ENCODE measurements at regions not wholly inside any gene's neighbourhood (a gene's known extent, or its start where the extent isn't known, plus 50 kb on each side); places are given as distances from the start of the nearest gene placed in this dataset.

DNA sequence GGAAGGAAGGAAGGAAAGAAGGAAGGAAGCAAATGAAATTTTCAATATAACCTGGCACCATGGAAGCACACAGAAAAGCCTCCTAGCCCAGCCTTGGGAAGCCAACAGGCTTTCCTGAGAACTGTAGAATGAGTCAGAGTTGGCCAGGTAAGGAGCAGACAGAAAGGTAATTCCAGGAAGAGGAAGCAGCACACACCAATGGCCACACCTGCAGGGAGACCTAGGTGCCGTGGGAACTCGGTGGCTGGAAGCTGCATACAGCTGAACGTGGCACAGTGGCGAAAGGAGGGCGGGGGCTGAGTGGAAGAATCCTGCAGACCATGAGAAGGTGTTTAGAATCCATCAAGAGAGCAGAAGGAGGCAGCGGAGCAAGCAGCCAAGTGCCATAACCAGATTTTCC, 224.8 kb upstream of the RREB1 start:
- CTCF ChIA-PET, result interaction anchor here in 1 of 2 donors (0.5 kb wide), 1 partner anchor 815 kb away, joined by 3 read pairs; no protein-coding TSS in a partner anchor

GRCh38 chr6:6884193-6884627, 223.6 kb upstream of the RREB1 start:
- no peak for DNase-seq
- CTCF ChIA-PET, result no interaction called here
- ATAC-seq (replicated peaks in 1 of 4), result no peak

More for the DNA sequence above, 224.8 kb upstream of the RREB1 start:
- Mint-ChIP-seq H3K36me3 (no peaks in the 10 kb centered on the region), H3K27me3 (no peaks in the 10 kb centered on the region), H3K27ac (no peak overlapping the region), H3K9me3 (no peaks in the 10 kb centered on the region), H3K4me1 (peaks cover 0 to 5% (median 0%) of the 10 kb centered on the region in 3 donors), H3K4me3 (no peak overlapping the region)
- Histone ChIP-seq H3K27ac (ENCODE audit: low read length) (no peak overlapping the region), H3K9me3 (no peaks in the 10 kb centered on the region), H3K4me3 (ENCODE audit: control insufficient read depth in 1 of 2, extremely low read depth in 1 of 2, low read length in 1 of 2) (no peak overlapping the region), H3K36me3 (ENCODE audit: control insufficient read depth in 2 of 2, extremely low read depth in 1 of 2, insufficient read depth in 1 of 2, low read length in 1 of 2) (no peaks in the 10 kb centered on the region), H3K27me3 (replicated peaks in 1 of 2; ENCODE audit: control insufficient read depth in 2 of 2, extremely low read depth in 1 of 2, insufficient read depth in 2 of 2, low read length in 1 of 2) (peaks cover 0 to 8% of the 10 kb centered on the region in 2 experiments), H3K4me1 (ENCODE audit: control insufficient read depth in 1 of 2, extremely low read depth in 1 of 2, insufficient read depth in 2 of 2, low read length in 2 of 2) (no peaks in the 10 kb centered on the region)
- WGBS (ENCODE audit: insufficient coverage), result 86% methylated on average over 2 of the region's 6 CpGs
- POLR2A ChIA-PET, result no interaction called here
- ATAC-seq (replicated peaks in 1 of 4), result no peak
- DNase-seq, result no peak

DNA sequence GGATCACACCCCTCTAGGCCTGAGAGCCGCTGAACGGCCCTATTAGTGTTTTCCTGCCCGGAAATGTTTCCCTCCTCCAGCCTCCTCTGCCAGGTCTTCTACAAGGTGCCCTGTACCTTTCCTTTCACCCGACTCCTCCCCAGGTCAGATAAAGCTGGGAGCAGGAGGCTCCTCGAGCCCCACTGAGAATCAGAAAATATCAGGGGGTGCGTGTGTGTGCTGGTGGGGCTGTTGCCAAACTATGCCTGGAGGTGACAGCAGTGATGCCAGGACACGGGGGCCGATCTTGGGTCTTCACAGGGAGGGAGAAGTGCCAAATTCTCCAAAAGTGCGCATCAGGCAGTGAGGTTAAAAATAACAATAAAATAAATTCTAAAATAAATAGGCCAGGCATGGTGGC, 222.8 kb upstream of the RREB1 start:
- H3K27me3 Mint-ChIP-seq, result no peaks in the 10 kb centered on the region
- 59% methylated on average over 4 of the region's 9 CpGs for WGBS (ENCODE audit: insufficient coverage)
- peaks cover 0 to 5% (median 0%) of the 10 kb centered on the region in 3 donors for H3K4me1 Mint-ChIP-seq
- no peak overlapping the region for H3K27ac Mint-ChIP-seq
- no peak for ATAC-seq (replicated peaks in 1 of 4)
- no peaks in the 10 kb centered on the region for H3K9me3 Mint-ChIP-seq
- DNase-seq, result no peak
- H3K27ac ChIP-seq (ENCODE audit: low read length), result no peak overlapping the region
- H3K4me3 ChIP-seq (ENCODE audit: control insufficient read depth in 1 of 2, extremely low read depth in 1 of 2, low read length in 1 of 2), result no peak overlapping the region
- no peaks in the 10 kb centered on the region for H3K4me1 ChIP-seq (ENCODE audit: control insufficient read depth in 1 of 2, extremely low read depth in 1 of 2, insufficient read depth in 2 of 2, low read length in 2 of 2)
- no peak overlapping the region for H3K4me3 Mint-ChIP-seq
- CTCF ChIA-PET, result no interaction called here
- no peaks in the 10 kb centered on the region for H3K36me3 ChIP-seq (ENCODE audit: control insufficient read depth in 2 of 2, extremely low read depth in 1 of 2, insufficient read depth in 1 of 2, low read length in 1 of 2)
- H3K36me3 Mint-ChIP-seq, result no peaks in the 10 kb centered on the region
- no peaks in the 10 kb centered on the region for H3K9me3 ChIP-seq
- POLR2A ChIA-PET, result no interaction called here
- peaks cover 0 to 8% of the 10 kb centered on the region in 2 experiments for H3K27me3 ChIP-seq (replicated peaks in 1 of 2; ENCODE audit: control insufficient read depth in 2 of 2, extremely low read depth in 1 of 2, insufficient read depth in 2 of 2, low read length in 1 of 2)

More at GRCh38 chr6:6884193-6884627, 223.6 kb upstream of the RREB1 start:
- H3K27ac ChIP-seq (ENCODE audit: low read length), result no peak overlapping the region
- no peak overlapping the region for H3K4me3 ChIP-seq (ENCODE audit: control insufficient read depth in 1 of 2, extremely low read depth in 1 of 2, low read length in 1 of 2)
- H3K27me3 ChIP-seq (replicated peaks in 1 of 2; ENCODE audit: control insufficient read depth in 2 of 2, extremely low read depth in 1 of 2, insufficient read depth in 2 of 2, low read length in 1 of 2), result peaks cover 0 to 8% of the 10 kb centered on the region in 2 experiments
- no peaks in the 10 kb centered on the region for H3K4me1 ChIP-seq (ENCODE audit: control insufficient read depth in 1 of 2, extremely low read depth in 1 of 2, insufficient read depth in 2 of 2, low read length in 2 of 2)
- POLR2A ChIA-PET, result no interaction called here
- no CpG with 5 or more reads among the region's 2 CpGs for WGBS (ENCODE audit: insufficient coverage)
- H3K36me3 Mint-ChIP-seq, result no peaks in the 10 kb centered on the region
- peaks cover 0 to 5% (median 0%) of the 10 kb centered on the region in 3 donors for H3K4me1 Mint-ChIP-seq
- H3K9me3 Mint-ChIP-seq, result no peaks in the 10 kb centered on the region
- no peaks in the 10 kb centered on the region for H3K9me3 ChIP-seq
- no peaks in the 10 kb centered on the region for H3K36me3 ChIP-seq (ENCODE audit: control insufficient read depth in 2 of 2, extremely low read depth in 1 of 2, insufficient read depth in 1 of 2, low read length in 1 of 2)
- no peak overlapping the region for H3K27ac Mint-ChIP-seq
- H3K4me3 Mint-ChIP-seq, result no peak overlapping the region
- no peaks in the 10 kb centered on the region for H3K27me3 Mint-ChIP-seq

- no peaks in the 10 kb centered on the region for H3K9me3 ChIP-seq
- WGBS (ENCODE audit: insufficient coverage), result 73% methylated on average over 11 of the region's 16 CpGs
- H3K4me1 Mint-ChIP-seq, result peaks cover 0 to 5% (median 0%) of the 10 kb centered on the region in 3 donors
- ChIA-PET POLR2A (no interaction called here), CTCF (no interaction called here)
- H3K9me3 Mint-ChIP-seq, result no peaks in the 10 kb centered on the region
- DNase-seq (peak in 2 of 35 experiments; percentile 5 to 29), ATAC-seq (replicated peaks in 1 of 4) (no peak)
- H3K27me3 Mint-ChIP-seq, result no peaks in the 10 kb centered on the region
- no peak overlapping the region for H3K4me3 Mint-ChIP-seq
- H3K36me3 ChIP-seq (ENCODE audit: control insufficient read depth in 2 of 2, extremely low read depth in 1 of 2, insufficient read depth in 1 of 2, low read length in 1 of 2), result no peaks in the 10 kb centered on the region
- H3K4me3 ChIP-seq (ENCODE audit: control insufficient read depth in 1 of 2, extremely low read depth in 1 of 2, low read length in 1 of 2), result no peak overlapping the region
- H3K27ac ChIP-seq (ENCODE audit: low read length), result no peak overlapping the region
- H3K27ac Mint-ChIP-seq, result no peak overlapping the region
- H3K27me3 ChIP-seq (replicated peaks in 1 of 2; ENCODE audit: control insufficient read depth in 2 of 2, extremely low read depth in 1 of 2, insufficient read depth in 2 of 2, low read length in 1 of 2), result peaks cover 0 to 8% of the 10 kb centered on the region in 2 experiments
- H3K4me1 ChIP-seq (ENCODE audit: control insufficient read depth in 1 of 2, extremely low read depth in 1 of 2, insufficient read depth in 2 of 2, low read length in 2 of 2), result no peaks in the 10 kb centered on the region
- H3K36me3 Mint-ChIP-seq, result no peaks in the 10 kb centered on the region
These were observed 222.1 kb upstream of the RREB1 start for GRCh38 chr6:6885521-6886170.

DNA sequence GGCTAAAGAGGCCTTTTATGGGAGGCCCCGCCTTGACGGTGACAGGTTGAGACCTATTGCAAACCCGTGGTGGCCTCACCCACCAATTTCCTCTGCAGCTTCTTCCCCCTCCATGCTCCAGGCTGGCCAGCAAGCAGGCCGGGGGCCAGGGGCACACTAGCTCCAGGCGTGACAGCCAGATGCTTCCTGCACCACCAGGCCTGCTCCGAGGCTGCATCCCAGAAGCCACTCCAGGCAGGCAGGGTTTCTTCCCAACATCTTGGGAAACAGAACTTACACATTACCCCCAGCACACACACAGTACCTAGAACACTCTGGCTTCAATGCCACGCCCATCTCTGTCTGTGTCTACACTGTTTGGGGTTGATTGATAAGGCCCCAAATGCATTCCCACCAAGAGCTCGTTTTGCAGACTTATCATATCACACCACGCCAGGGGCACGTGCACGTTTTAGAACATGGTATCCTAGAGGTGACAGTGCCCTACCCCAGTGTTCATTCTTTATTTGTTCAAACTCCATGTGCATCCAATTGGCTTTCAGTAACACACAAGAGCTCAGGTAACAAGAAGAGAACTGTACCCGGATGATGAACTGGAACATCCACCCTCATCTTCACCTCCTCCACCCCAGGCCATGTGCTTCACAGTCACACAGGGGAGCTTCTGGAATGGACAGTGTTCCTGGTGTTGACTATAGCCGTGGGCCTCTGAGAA, 221.4 kb upstream of the RREB1 start:
- Mint-ChIP-seq H3K9me3 (no peaks in the 10 kb centered on the region), H3K27ac (no peak overlapping the region)
- WGBS (ENCODE audit: insufficient coverage), result 70% methylated on average over 12 of the region's 13 CpGs

GRCh38 chr6:6886886-6887285, 220.9 kb upstream of the RREB1 start:
- Mint-ChIP-seq H3K4me1 (peaks cover 1 to 12% (median 5%) of the 10 kb centered on the region in 3 donors), H3K9me3 (no peaks in the 10 kb centered on the region), H3K27me3 (no peaks in the 10 kb centered on the region), H3K4me3 (no peak overlapping the region), H3K36me3 (no peaks in the 10 kb centered on the region), H3K27ac (no peak overlapping the region)
- 88% methylated on average over 8 of the region's 9 CpGs for WGBS (ENCODE audit: insufficient coverage)
- no peak for ATAC-seq (replicated peaks in 1 of 4)
- POLR2A ChIA-PET, result no interaction called here
- peaks cover 0 to 3% of the 10 kb centered on the region in 2 experiments for H3K4me1 ChIP-seq (ENCODE audit: control insufficient read depth in 1 of 2, extremely low read depth in 1 of 2, insufficient read depth in 2 of 2, low read length in 2 of 2)
- CTCF ChIA-PET, result no interaction called here
- no peak overlapping the region for H3K27ac ChIP-seq (ENCODE audit: low read length)
- no peak overlapping the region for H3K4me3 ChIP-seq (ENCODE audit: control insufficient read depth in 1 of 2, extremely low read depth in 1 of 2, low read length in 1 of 2)
- peaks cover 0 to 8% of the 10 kb centered on the region in 2 experiments for H3K27me3 ChIP-seq (replicated peaks in 1 of 2; ENCODE audit: control insufficient read depth in 2 of 2, extremely low read depth in 1 of 2, insufficient read depth in 2 of 2, low read length in 1 of 2)
- H3K36me3 ChIP-seq (ENCODE audit: control insufficient read depth in 2 of 2, extremely low read depth in 1 of 2, insufficient read depth in 1 of 2, low read length in 1 of 2), result no peaks in the 10 kb centered on the region
- DNase-seq, result no peak
- no peaks in the 10 kb centered on the region for H3K9me3 ChIP-seq

More for the DNA sequence above, 221.4 kb upstream of the RREB1 start:
- Mint-ChIP-seq H3K36me3 (no peaks in the 10 kb centered on the region), H3K4me3 (no peak overlapping the region), H3K27me3 (no peaks in the 10 kb centered on the region), H3K4me1 (peaks cover 0 to 6% (median under 1%) of the 10 kb centered on the region in 3 donors)
- no peak overlapping the region for H3K27ac ChIP-seq (ENCODE audit: low read length)
- peaks cover 0 to 8% of the 10 kb centered on the region in 2 experiments for H3K27me3 ChIP-seq (replicated peaks in 1 of 2; ENCODE audit: control insufficient read depth in 2 of 2, extremely low read depth in 1 of 2, insufficient read depth in 2 of 2, low read length in 1 of 2)
- no peaks in the 10 kb centered on the region for H3K4me1 ChIP-seq (ENCODE audit: control insufficient read depth in 1 of 2, extremely low read depth in 1 of 2, insufficient read depth in 2 of 2, low read length in 2 of 2)
- ChIA-PET CTCF (no interaction called here), POLR2A (no interaction called here)
- ATAC-seq (replicated peaks in 1 of 4) (no peak), DNase-seq (no peak)
- no peak overlapping the region for H3K4me3 ChIP-seq (ENCODE audit: control insufficient read depth in 1 of 2, extremely low read depth in 1 of 2, low read length in 1 of 2)
- no peaks in the 10 kb centered on the region for H3K36me3 ChIP-seq (ENCODE audit: control insufficient read depth in 2 of 2, extremely low read depth in 1 of 2, insufficient read depth in 1 of 2, low read length in 1 of 2)
- no peaks in the 10 kb centered on the region for H3K9me3 ChIP-seq
